HL-60 (cell line): ENCODE measurements at regions not wholly inside any gene's neighbourhood (a gene's known extent, or its start where the extent isn't known, plus 50 kb on each side); places are given as distances from the start of the nearest gene placed in this dataset.

ENCODE experiments used
- POLR2AphosphoS5 ChIP-seq: IDR thresholded peaks from 2 replicates; pipeline ENCODE4 v1.6.1; 2012; ENCODE audit warnings: low read depth
- TF ChIP-seq, protein P1 (sequence below): IDR thresholded peaks from one replicate; pipeline ENCODE4 v1.5.1; 2011; ENCODE audit warnings: low read length, control low read depth, inconsistent platforms; ENCODE audit not compliant: insufficient read depth

- TF ChIP-seq, protein P1, sequence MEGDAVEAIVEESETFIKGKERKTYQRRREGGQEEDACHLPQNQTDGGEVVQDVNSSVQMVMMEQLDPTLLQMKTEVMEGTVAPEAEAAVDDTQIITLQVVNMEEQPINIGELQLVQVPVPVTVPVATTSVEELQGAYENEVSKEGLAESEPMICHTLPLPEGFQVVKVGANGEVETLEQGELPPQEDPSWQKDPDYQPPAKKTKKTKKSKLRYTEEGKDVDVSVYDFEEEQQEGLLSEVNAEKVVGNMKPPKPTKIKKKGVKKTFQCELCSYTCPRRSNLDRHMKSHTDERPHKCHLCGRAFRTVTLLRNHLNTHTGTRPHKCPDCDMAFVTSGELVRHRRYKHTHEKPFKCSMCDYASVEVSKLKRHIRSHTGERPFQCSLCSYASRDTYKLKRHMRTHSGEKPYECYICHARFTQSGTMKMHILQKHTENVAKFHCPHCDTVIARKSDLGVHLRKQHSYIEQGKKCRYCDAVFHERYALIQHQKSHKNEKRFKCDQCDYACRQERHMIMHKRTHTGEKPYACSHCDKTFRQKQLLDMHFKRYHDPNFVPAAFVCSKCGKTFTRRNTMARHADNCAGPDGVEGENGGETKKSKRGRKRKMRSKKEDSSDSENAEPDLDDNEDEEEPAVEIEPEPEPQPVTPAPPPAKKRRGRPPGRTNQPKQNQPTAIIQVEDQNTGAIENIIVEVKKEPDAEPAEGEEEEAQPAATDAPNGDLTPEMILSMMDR: no peak
- TF ChIP-seq POLR2AphosphoS5: no peak
Measured at GRCh38 chr4:149886786-149887490, 71.3 kb upstream of the IQCM start.
